HG03280 (cell line): ENCODE measurements at regions not wholly inside any gene's neighbourhood (a gene's known extent, or its start where the extent isn't known, plus 50 kb on each side); places are given as distances from the start of the nearest gene placed in this dataset.
"Not testable (repeated sequence)": the region's sequence is repeated elsewhere in the genome, so short reads cannot be mapped to it uniquely, and the experiment has no call there.

Experiments
- ATAC-seq: cut with Tn5 transposase; IDR thresholded peaks from one replicate; pipeline ENCODE4 v1.9.1; 2021; ENCODE audit warnings: mild to moderate bottlenecking, moderate library complexity; ENCODE audit not compliant: unreplicated experiment

DNA sequence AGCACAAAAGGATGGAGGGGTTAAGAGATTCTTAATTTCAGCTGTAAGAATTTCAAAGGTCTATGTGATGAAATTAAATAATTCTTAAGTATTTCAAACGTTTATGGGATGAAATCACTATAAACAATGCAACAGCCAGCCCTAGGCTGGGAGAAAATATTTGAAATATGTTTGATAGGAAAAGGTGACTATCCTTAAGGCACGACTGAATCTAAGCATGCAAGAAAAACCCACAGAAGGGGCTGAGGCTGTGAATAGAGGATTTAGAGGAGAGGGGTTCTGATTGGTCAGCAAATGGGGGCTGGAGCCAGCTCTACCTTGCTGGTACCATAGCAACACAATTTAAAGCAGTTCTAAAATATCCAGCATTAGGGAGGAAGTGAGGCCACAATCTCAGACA, 220.8 kb upstream of the ATP10A start:
- ATAC-seq = no peak

GRCh38 chr15:26083457-26083856, 220.3 kb upstream of the ATP10A start:
- no peak for ATAC-seq

GRCh38 chr15:26082221-26083109, 219.3 kb upstream of the ATP10A start:
- peak; percentile 96 for ATAC-seq

DNA sequence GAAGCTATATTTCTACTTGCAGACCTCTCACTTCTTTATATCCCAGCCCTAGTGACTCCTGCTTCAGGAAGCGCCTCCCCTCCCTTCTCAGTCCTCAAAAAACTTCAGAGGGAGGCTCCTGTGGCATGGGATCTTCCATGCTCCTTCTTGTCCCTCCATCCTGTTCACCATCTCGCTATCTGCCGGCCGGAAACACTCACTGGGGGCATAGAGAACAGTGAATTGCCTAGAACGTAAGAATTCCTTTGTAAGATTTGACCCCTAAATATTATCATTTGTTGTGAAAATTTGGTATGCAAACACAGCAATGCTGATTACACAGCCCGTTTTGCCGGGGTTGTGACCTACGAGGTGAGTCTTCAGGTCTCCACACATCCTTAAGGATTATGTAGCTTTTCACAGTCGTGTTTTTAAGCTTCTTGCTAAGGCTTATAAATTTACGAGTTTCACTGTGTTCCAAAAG, 218.7 kb upstream of the ATP10A start:
- peak; percentile 30 for ATAC-seq

GRCh38 chr15:26075770-26076169, 212.6 kb upstream of the ATP10A start:
- no peak for ATAC-seq

DNA sequence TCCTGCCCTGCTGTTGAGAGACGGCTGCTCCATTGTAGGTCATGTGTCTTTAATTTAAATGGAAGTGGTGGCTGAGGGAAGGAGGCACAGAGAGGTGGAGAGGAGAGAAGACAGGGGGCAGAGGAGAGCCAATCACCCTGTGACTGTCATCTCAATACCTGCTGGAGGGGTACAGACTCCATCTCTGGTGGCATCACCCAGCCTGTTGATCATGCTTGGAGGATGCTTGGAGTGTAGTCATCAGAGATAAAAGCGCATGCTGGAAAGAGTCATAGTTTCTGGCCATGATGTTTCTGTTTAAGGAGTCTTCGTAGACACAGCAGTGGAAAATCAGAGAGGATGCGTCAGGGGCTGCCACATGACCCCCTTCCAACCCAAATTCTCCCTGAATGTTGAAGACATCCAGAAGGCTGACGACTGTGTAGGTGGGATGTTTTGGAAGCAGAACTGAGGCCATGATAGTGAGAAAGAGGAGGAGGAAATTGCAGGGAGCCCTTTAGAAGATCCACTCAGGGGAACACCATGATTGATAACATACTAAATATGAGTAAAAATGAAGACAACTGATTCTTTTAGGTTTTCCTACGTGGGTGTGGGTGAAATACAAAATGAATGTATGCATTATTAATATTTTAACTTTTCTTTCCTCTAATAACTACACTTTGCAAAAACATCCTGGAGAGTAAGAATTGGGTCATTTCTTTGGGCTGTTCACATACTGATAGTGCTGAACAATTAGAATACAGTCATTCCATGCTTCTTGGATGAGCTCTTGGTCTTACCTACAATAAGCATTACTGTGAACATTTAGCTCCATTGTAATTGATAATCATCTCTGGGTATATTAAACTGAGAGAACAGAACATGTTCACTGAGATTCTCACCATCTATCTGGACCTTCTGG, 210.6 kb upstream of the ATP10A start:
- ATAC-seq = no peak

GRCh38 chr15:26070095-26070532, 207.0 kb upstream of the ATP10A start:
- ATAC-seq = no peak

DNA sequence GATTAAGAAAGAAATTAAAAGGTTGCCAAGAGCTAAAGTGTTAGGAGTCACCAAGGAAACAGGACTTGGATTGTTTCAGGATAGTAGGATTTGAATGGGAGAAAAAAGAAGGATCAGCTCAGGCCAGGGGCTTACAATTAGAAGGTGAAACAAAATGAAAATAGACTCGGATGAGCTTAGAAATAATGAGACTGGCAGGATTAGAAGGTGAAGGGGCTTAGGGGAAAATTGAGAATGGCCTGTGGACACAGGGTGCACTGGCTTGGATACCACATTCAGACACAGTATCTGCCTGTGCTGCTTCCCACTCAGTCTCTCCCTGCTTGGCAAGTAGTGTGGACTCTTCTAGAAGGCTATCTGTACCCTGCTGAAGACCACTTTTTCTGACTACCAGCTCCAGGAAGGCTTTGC, 206.1 kb upstream of the ATP10A start:
- ATAC-seq = no peak

- ATAC-seq = no peak
Measured at GRCh38 chr15:26066896-26067295, 203.8 kb upstream of the ATP10A start.

DNA sequence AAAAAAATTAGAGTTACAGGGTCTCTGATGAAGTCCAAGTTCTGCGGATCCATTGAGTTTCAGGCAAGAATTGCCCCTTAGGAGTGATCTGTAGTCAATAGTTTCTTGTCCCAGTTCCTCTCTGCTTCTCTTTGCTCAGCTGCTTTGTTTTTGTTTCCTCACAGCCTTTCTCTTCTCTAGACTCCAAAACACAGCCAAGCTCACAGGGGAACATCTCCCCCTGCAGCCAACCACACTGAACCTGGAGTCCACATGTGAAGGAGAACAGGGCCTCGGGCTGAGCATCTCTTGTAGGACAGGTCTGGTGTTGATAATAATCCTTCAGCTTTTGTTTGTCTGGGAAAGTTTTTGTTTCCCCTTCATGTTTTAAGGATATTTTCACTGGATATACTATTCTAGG, 202.6 kb upstream of the ATP10A start:
- no peak for ATAC-seq

GRCh38 chr15:26061248-26061647, 198.1 kb upstream of the ATP10A start:
- no peak for ATAC-seq

GRCh38 chr15:26056766-26057165, 193.6 kb upstream of the ATP10A start:
- ATAC-seq = not testable (repeated sequence)

- no peak for ATAC-seq
Measured at GRCh38 chr15:26051761-26052675, 188.9 kb upstream of the ATP10A start.

GRCh38 chr15:26050984-26051383, 187.9 kb upstream of the ATP10A start:
- ATAC-seq = no peak

DNA sequence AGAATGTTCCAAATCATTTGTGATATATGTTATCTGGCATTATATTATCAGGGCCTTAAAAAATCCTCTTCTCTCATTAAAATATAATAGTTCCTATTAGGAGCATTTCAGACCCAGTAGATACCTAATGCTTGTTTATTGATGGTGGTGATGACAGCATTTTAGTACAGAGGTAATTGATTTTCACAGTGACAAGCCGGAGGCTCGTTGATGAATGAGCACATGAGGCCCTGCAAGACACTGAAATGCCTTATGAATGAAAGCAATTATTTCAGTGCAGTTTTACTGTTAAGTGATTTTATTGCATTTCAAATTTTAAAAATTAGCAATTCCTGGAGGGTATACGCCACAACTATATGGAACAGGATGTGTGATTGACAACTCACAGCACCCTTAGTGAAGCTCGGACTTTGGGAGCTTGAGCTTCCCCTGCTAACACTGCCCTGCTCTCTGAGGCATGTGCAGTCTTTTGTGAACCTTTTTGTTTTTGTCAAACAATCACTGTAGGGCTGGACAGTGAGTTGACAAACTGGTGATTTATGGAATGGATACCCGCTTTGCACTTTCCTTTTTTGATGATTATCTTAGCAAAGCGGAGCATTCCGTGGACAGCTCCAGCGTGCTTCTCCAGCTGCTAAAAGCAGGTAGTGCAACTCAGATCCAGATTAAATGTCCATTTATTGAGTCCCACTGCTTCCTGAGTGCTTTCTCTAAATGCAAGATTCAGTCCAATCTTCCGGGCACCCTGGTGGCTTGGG, 187.0 kb upstream of the ATP10A start:
- ATAC-seq = no peak

DNA sequence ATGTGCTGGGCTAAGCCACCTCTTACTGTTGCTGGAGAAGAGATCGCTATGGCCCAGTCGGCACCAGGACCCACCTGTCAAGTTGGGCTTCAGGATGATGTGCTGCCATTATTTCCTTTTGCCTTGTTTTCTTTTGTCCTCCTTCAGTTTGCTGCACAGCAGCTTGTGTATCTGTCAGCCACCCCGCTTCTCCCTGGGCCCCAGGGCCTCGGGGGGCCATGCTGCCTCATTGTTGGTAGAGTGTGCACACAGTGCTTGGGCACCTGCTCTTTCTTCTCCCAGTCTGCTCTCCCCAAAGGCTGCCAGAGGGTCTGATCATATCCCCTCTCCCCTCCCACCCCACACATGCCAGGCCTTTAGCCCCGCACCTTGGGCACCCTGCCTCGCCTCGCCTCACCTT, 185.5 kb upstream of the ATP10A start:
- no peak for ATAC-seq

DNA sequence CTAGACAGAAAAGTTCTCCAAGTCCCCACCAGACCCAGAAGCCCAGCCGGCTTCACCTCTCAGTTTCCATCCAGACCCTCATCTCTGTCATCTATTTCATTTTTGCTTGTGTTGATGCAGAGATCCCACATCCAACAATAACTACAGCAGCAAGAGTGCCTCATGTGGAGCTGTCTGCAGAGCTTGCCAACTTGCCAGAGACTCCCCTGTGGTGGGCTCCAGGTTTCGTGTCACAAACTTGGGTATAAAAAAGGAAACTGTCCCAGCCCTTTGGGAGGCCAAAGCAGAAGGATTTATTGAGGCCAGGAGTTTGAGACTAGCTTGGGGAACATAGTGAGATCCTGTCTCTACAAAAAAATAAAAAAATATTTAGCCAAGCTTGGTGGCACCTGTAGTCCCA, 182.4 kb upstream of the ATP10A start:
- no peak for ATAC-seq

DNA sequence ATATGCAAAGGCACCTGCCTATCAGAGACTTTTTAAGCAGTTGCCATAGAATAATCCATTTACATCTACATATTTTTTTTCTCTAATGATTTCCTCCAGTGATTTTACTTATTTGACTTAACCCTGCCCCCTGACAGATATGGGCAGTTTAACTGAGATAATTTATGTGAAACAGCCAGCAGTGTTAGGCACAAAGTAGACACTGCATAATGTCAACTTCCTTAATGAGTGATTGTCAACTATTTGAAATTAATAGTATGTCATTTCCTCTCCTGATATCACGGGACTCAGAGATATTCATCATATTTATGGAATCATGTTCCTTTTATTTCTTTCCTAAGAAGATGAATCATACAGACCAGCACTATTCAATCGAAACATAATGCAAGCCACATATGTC, 179.9 kb upstream of the ATP10A start:
- no peak for ATAC-seq

GRCh38 chr15:26038693-26039092, 175.6 kb upstream of the ATP10A start:
- no peak for ATAC-seq

- ATAC-seq = no peak
Measured at GRCh38 chr15:26037369-26037768, 174.2 kb upstream of the ATP10A start.
